ENCODE measurements at regions not wholly inside any gene's neighbourhood (a gene's known extent, or its start where the extent isn't known, plus 50 kb on each side); places are given as distances from the start of the nearest gene placed in this dataset.

DNA sequence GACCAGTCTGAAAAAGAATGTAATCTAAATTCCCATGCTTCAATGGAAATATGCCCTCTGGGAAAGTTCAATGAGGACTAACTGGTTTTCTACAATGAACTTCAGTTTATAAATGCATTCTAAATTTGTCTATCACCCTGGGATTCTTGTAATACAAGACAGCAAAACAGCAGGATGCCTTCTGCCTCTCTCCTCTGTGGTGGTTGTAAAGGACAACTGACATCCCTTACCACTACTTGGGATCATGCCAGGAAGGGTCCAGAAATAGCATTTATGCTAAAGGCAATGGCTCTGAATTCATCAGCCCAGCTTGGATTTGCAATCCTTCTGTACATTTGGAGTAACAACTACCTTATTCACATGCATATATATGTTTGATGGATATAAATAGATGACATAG, 97.3 kb upstream of the ADAMTS16 start:
- no peaks in the 10 kb centered on the region for H3K4me1 ChIP-seq
- DNase-seq, result no peak
- no peaks in the 10 kb centered on the region for H3K36me3 ChIP-seq
- H3K27me3 ChIP-seq, result no peaks in the 10 kb centered on the region
- no peaks in the 10 kb centered on the region for H3K9me3 ChIP-seq
- H3K4me3 ChIP-seq, result no peak overlapping the region
- no peak for TF ChIP-seq POLR2A (IDR thresholded peaks at IDR 0.05)
- TF ChIP-seq, protein P1, sequence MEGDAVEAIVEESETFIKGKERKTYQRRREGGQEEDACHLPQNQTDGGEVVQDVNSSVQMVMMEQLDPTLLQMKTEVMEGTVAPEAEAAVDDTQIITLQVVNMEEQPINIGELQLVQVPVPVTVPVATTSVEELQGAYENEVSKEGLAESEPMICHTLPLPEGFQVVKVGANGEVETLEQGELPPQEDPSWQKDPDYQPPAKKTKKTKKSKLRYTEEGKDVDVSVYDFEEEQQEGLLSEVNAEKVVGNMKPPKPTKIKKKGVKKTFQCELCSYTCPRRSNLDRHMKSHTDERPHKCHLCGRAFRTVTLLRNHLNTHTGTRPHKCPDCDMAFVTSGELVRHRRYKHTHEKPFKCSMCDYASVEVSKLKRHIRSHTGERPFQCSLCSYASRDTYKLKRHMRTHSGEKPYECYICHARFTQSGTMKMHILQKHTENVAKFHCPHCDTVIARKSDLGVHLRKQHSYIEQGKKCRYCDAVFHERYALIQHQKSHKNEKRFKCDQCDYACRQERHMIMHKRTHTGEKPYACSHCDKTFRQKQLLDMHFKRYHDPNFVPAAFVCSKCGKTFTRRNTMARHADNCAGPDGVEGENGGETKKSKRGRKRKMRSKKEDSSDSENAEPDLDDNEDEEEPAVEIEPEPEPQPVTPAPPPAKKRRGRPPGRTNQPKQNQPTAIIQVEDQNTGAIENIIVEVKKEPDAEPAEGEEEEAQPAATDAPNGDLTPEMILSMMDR (IDR thresholded peaks at IDR 0.05), result no peak
- no peak overlapping the region for H3K27ac ChIP-seq
- intact Hi-C loops (cut with DNase I), result no loop called here

DNA sequence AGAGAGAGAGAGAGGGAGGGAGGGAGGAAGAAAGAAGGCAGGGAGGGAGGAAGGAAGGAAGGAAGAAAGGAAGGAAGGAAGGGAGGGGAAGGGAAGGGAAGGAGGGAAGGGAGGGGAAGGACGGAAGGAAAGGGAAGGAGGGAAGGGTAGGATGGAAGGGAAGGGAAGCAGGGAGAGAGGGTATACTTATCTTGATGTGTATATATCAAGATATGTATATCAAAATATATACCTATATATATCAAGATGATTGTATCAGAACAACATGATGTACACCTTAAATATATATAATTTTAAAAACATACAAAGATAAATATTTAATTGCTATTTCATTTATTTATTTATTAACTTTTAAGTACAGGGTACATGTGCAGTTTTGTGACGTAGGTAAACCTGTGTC, 96.8 kb upstream of the ADAMTS16 start:
- TF ChIP-seq POLR2A (IDR thresholded peaks at IDR 0.05), result no peak
- TF ChIP-seq, protein P1 (IDR thresholded peaks at IDR 0.05), result no peak
- no peaks in the 10 kb centered on the region for H3K27me3 ChIP-seq
- H3K27ac ChIP-seq, result no peak overlapping the region
- no peak for DNase-seq
- no peaks in the 10 kb centered on the region for H3K9me3 ChIP-seq
- H3K4me3 ChIP-seq, result no peak overlapping the region
- no peaks in the 10 kb centered on the region for H3K36me3 ChIP-seq
- no peaks in the 10 kb centered on the region for H3K4me1 ChIP-seq
- intact Hi-C loops (cut with DNase I), result no loop called here
- 23 to 51% methylated on average over 2 of the region's 2 CpGs for WGBS, 2 donors

DNA sequence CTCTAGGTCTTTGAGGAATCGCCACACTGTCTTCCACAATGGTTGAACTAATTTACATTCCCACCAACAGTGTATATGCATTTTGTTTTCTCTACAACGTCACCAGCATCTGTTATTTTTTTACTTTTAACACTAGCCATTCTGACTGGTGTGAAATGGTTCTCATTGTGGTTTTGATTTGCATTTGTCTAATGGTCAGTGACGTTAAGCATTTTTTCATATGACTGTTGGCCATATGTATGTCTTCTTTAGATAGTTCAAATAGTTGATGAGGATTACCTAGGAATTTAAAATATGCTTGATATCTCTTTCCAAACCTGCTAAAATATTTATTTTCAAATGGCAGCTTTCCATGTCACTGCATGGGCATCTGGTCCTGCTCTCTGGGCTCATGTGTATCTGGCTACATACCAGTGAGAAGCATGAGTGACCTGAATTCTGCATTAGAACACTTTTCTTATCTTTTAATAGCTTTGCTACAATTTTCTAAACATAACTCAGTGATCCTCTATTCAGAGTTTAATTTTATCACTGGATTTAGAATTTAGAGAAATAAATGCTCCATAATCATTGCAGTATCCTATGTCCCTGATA, 95.8 kb upstream of the ADAMTS16 start:
- WGBS, 2 donors, result 64 to 65% methylated on average over 3 of the region's 3 CpGs
- intact Hi-C loops (cut with DNase I), result no loop called here

DNA sequence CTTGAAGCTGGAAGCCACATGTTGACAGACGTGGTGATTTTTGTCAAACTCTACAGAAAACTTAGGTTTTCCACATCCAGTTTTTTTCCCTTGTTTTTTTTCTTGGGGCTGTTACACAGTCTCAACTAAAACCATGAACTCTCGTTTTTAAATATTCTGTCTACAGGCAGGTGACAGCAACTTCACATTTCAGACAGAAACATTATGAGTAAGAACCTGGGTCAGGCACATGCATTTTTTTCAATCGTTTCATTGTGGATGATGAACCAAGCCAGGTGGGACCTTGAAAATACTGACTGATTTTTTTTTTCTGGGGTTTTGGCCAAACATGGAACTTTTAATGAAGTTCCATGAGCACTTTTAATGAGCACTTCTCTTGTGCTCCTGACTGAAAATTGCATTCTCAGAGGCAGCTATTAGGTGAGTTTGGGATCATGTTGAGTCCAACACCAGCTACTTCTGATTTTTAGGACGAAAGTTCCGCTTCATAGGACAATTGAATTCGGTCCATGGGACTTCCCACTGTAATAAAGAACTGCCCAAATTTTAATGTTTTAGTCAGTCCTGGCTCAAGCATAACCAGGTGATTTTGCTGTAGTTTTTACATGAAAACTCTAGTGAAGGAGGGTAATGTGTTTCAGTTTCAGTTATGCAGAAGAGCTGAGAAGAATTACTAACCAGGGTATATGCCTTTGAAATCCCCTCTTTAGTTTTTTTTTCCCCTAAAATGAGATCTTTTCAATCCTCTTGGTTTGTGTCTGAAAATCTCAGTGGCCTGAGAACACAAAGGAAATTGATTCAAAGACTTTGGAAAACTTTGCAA, 93.2 kb upstream of the ADAMTS16 start:
- H3K27me3 ChIP-seq, result no peaks in the 10 kb centered on the region
- H3K36me3 ChIP-seq, result no peaks in the 10 kb centered on the region
- H3K4me3 ChIP-seq, result no peak overlapping the region
- intact Hi-C loops (cut with DNase I), result no loop called here
- H3K4me1 ChIP-seq, result no peaks in the 10 kb centered on the region
- H3K27ac ChIP-seq, result no peak overlapping the region
- TF ChIP-seq, protein P1 (IDR thresholded peaks at IDR 0.05), result no peak
- no peak for TF ChIP-seq POLR2A (IDR thresholded peaks at IDR 0.05)
- no peaks in the 10 kb centered on the region for H3K9me3 ChIP-seq
- 65 to 68% methylated on average over 6 of the region's 6 CpGs for WGBS, 2 donors
- DNase-seq, result no peak

More for the DNA sequence above, 95.8 kb upstream of the ADAMTS16 start:
- Histone ChIP-seq H3K27ac (no peak overlapping the region), H3K4me3 (no peak overlapping the region), H3K9me3 (no peaks in the 10 kb centered on the region), H3K4me1 (no peaks in the 10 kb centered on the region), H3K36me3 (no peaks in the 10 kb centered on the region), H3K27me3 (no peaks in the 10 kb centered on the region)
- TF ChIP-seq, protein P1 (IDR thresholded peaks at IDR 0.05), result no peak
- TF ChIP-seq POLR2A (IDR thresholded peaks at IDR 0.05), result no peak
- no peak for DNase-seq

DNA sequence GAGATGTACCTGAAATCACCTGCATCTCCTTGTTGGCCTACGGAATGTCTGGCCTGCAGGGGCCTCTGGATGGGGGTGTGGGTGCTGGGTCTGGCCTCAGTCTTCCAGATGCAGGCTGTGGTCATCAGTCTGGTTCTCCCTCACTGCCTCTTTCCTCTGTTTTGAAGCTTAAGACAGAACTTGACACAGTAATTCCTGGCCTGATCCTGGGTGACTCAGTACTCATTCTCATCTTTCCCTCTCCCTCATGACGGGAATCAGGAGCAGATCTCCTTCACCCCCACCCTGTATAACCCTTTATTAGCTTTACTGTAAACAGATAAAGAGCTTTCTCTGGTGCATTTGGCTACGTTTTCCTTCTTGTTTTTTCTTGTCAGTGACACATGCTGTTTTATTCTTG, 89.3 kb upstream of the ADAMTS16 start:
- no peak for DNase-seq
- WGBS, 2 donors, result 35 to 42% methylated on average over 3 of the region's 3 CpGs

More for the DNA sequence above, 89.3 kb upstream of the ADAMTS16 start:
- Histone ChIP-seq H3K4me3 (no peak overlapping the region), H3K27me3 (no peaks in the 10 kb centered on the region), H3K27ac (no peak overlapping the region), H3K36me3 (no peaks in the 10 kb centered on the region), H3K4me1 (no peaks in the 10 kb centered on the region), H3K9me3 (no peaks in the 10 kb centered on the region)
- intact Hi-C loops (cut with DNase I), result no loop called here
- TF ChIP-seq POLR2A (IDR thresholded peaks at IDR 0.05), result no peak
- TF ChIP-seq, protein P1 (IDR thresholded peaks at IDR 0.05), result no peak

Measured in esophagus squamous epithelium (tissue), 5 donors.